Heart left ventricle (tissue), 13 donors: ENCODE measurements at regions not wholly inside any gene's neighbourhood (a gene's known extent, or its start where the extent isn't known, plus 50 kb on each side); places are given as distances from the start of the nearest gene placed in this dataset.

Experiments used
- CTCF ChIP-seq, 12 donors: fragments of 200-600 bp; sonication (generic) in 4 of 12; IDR thresholded peaks; one replicate each; pipeline versions ENCODE4 v1.5.0 to v1.8.0; 2018 to 2022; ENCODE audit warnings: antibody characterized with exemption in 12 of 12, mild to moderate bottlenecking in 5 of 12
- POLR2A ChIP-seq, 2 donors: fragments of 450-650 bp; IDR thresholded peaks; one replicate each; pipeline ENCODE4 v1.6.1; 2017; ENCODE audit warnings: antibody characterized with exemption in 2 of 2, mild to moderate bottlenecking in 2 of 2, moderate library complexity in 2 of 2
- donor health status: ischemic (EF 13 %, LVEDD 7.1; RV severe dilation, severe dysfunction).
- donor health status: DM: no; HTN: yes; CAD: no.
- donor health status: DM: no; HTN: no; CAD: no.
- donor health status: ischemic (EF 25% LVEDD 6.9; RV normal size, moderate dysfunction).
- donor health status: ischemic (EF 25% LVEDD 5.7; RV mildly dilated, moderate dysfunction).
- donor health status: ischemic (EF 35%, LVEDD 5.7; RV mildly dilated, moderate dysfunction).
- donor health status: nonischemic (EF 11% LVEDD 7.7; RV severe dilation, severe dysfunction).
- donor health status: DM: yes; HTN: yes; CAD: no.
- donor health status: PGD.
- donor health status: ischemic (EF 29% LVEDD 5.4; RV normal size, mild dysfunction).
- donor health status: nonischemic (EF 23%, LVEDD 6.1; RV moderate dilation, normal function).

GRCh38 chr1:94723894-94724293, 96.3 kb upstream of the SLC44A3 start:
- TF ChIP-seq CTCF (IDR thresholded peaks at IDR 0.05) = no peak
- no peak for TF ChIP-seq POLR2A (IDR thresholded peaks at IDR 0.05)
